ENCODE measurements at regions not wholly inside any gene's neighbourhood (a gene's known extent, or its start where the extent isn't known, plus 50 kb on each side); places are given as distances from the start of the nearest gene placed in this dataset.
A peak's percentile ranks its signal among the peaks of the same experiment; 100 is the strongest.
"Not testable (repeated sequence)": the region's sequence is repeated elsewhere in the genome, so short reads cannot be mapped to it uniquely, and the experiment has no call there.

DNA sequence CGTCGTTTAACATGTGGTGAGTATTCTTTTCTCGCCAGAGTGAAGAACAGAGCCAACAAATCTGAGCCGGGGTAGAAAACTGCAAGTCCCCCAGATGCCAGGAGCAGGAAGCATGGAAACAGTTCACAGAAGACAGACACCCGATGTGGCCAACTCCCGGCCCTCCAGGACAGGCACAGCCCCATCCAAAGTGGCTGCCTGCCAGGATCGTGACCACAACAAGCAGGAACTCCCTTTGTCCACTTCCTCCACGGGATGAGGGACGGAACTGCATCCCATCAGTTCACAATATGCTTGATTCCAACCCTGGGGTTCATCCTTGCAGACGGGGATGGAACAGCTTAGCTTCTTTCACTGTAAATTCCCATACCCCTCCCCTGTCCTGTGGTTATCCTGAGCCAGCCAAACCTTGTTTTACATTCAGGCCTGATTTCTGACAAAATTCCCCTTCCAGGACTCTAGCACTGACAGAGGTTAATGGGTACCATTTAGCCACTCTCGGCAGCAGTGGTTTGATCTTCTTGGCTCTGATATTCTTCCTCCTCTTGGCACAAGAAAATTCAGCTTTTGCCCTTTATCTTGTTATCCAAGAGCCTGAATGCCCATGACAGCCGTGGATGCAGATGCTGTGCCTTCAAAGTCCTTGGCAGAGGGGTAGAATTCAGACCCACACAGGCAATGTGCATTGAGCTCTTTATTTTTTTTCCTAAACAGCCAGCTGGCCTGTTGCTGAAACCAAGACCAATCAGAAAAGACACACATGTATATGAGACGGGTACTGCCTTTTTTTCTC, 105.5 kb upstream of the FAM204A start:
- no peak for ATAC-seq

GRCh38 chr10:118445535-118445934, 103.4 kb upstream of the FAM204A start:
- no peak overlapping the region for H3K27ac Mint-ChIP-seq
- H3K27me3 Mint-ChIP-seq = peaks cover 15 to 29% of the 10 kb centered on the region in 2 donors
- no peaks in the 10 kb centered on the region for H3K9me3 Mint-ChIP-seq
- H3K36me3 Mint-ChIP-seq = no peaks in the 10 kb centered on the region
- DNase-seq (ENCODE audit: low spot score) (no peak), ATAC-seq (no peak)
- no peaks in the 10 kb centered on the region for H3K4me1 Mint-ChIP-seq (ENCODE audit: low read depth in 2 of 2)
- no peak overlapping the region for H3K4me3 Mint-ChIP-seq

More for the DNA sequence above, 105.5 kb upstream of the FAM204A start:
- H3K4me1 Mint-ChIP-seq (ENCODE audit: low read depth in 2 of 2) = no peaks in the 10 kb centered on the region
- peaks cover 3% of the 10 kb centered on the region for H3K9me3 Mint-ChIP-seq
- no peak for DNase-seq (ENCODE audit: low spot score)
- no peak overlapping the region for H3K4me3 Mint-ChIP-seq
- H3K36me3 Mint-ChIP-seq = peaks cover 13% of the 10 kb centered on the region
- peaks cover 23 to 42% of the 10 kb centered on the region in 2 donors for H3K27me3 Mint-ChIP-seq
- H3K27ac Mint-ChIP-seq = no peak overlapping the region

- H3K9me3 Mint-ChIP-seq = no peaks in the 10 kb centered on the region
- H3K36me3 Mint-ChIP-seq = no peaks in the 10 kb centered on the region
- ATAC-seq = no peak
- no peak overlapping the region for H3K27ac Mint-ChIP-seq
- no peak overlapping the region for H3K4me3 Mint-ChIP-seq
- DNase-seq (ENCODE audit: low spot score) = no peak
- peaks cover 17 to 32% of the 10 kb centered on the region in 2 donors for H3K27me3 Mint-ChIP-seq
- H3K4me1 Mint-ChIP-seq (ENCODE audit: low read depth in 2 of 2) = no peaks in the 10 kb centered on the region
Measured at GRCh38 chr10:118444069-118444468, 101.9 kb upstream of the FAM204A start.

- Mint-ChIP-seq H3K9me3 (no peaks in the 10 kb centered on the region), H3K27me3 (peaks cover 29 to 38% of the 10 kb centered on the region in 2 donors), H3K4me1 (ENCODE audit: low read depth in 2 of 2) (no peaks in the 10 kb centered on the region), H3K27ac (no peak overlapping the region), H3K4me3 (no peak overlapping the region), H3K36me3 (no peaks in the 10 kb centered on the region)
- DNase-seq (ENCODE audit: low spot score) = no peak
- ATAC-seq = no peak
Measured at GRCh38 chr10:118442032-118442431, 99.9 kb upstream of the FAM204A start.

DNA sequence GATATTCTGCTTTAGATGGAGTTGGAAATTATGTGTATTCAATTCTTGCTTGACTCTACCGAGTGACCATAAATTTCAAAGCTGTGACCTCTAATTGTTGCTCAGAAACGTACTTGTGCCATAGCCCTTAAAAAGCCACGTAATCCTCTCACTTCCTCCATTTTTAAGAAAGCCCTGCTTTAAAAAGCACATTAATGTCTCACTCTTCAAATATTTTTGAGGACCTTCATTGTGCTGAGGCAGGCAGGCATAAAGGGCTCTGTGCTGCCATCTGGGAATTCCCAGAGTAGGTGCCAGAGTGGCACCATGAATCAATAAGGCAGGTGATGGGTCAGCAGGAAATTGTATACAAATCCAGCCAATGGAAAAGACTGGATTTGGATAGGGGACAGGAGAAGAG, 97.7 kb upstream of the FAM204A start:
- Mint-ChIP-seq H3K4me3 (no peak overlapping the region), H3K27ac (no peak overlapping the region), H3K9me3 (no peaks in the 10 kb centered on the region), H3K27me3 (peaks cover 41 to 60% of the 10 kb centered on the region in 2 donors), H3K36me3 (no peaks in the 10 kb centered on the region), H3K4me1 (ENCODE audit: low read depth in 2 of 2) (no peaks in the 10 kb centered on the region)
- no peak for ATAC-seq
- no peak for DNase-seq (ENCODE audit: low spot score)

GRCh38 chr10:118436742-118437141, 94.6 kb upstream of the FAM204A start:
- no peaks in the 10 kb centered on the region for H3K4me1 Mint-ChIP-seq (ENCODE audit: low read depth in 2 of 2)
- H3K36me3 Mint-ChIP-seq = no peaks in the 10 kb centered on the region
- no peaks in the 10 kb centered on the region for H3K9me3 Mint-ChIP-seq
- no peak overlapping the region for H3K27ac Mint-ChIP-seq
- no peak overlapping the region for H3K4me3 Mint-ChIP-seq
- ATAC-seq (no peak), DNase-seq (ENCODE audit: low spot score) (no peak)
- peaks cover 40 to 67% of the 10 kb centered on the region in 2 donors for H3K27me3 Mint-ChIP-seq

GRCh38 chr10:118430190-118430589, 88.1 kb upstream of the FAM204A start:
- Mint-ChIP-seq H3K9me3 (no peaks in the 10 kb centered on the region), H3K27me3 (peaks cover 19 to 53% of the 10 kb centered on the region in 2 donors), H3K27ac (no peak overlapping the region), H3K4me3 (no peak overlapping the region), H3K36me3 (no peaks in the 10 kb centered on the region), H3K4me1 (ENCODE audit: low read depth in 2 of 2) (no peaks in the 10 kb centered on the region)
- ATAC-seq = no peak
- DNase-seq (ENCODE audit: low spot score) = no peak

DNA sequence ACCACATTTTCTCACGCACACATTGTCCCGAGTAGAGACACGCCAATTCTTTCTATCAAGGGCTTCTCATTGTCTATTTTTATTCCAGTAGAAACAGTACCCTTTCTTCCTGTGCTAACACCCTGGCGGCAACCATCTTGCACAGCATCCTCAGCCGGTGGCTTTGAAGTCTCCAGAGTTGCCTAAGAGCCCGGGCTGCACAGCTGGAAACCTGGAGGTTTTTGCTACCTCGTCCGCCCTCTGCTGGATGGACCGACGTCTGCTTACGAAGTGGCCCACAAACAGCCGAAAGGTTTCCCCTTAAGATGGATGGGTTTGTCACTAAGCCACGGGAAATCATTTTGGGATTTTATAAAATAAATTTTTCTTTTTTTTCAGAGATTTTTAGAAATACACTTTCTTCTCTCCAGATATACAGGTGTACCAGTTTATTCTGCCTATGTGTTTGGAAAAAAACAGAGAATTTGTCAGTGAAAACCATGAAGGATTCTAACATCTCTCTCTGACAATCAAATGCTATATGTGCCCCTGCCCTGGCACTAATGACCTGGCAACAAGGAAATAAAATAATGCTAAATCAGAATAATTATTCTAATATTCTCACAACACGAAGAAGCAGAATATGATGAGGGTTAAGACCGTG, 81.8 kb upstream of the FAM204A start:
- ATAC-seq = peak; percentile 76 to 77
- H3K4me3 Mint-ChIP-seq = no peak overlapping the region
- H3K27ac Mint-ChIP-seq = no peak overlapping the region
- H3K9me3 Mint-ChIP-seq = no peaks in the 10 kb centered on the region
- peaks cover 21 to 44% of the 10 kb centered on the region in 2 donors for H3K27me3 Mint-ChIP-seq
- H3K36me3 Mint-ChIP-seq = no peaks in the 10 kb centered on the region
- H3K4me1 Mint-ChIP-seq (ENCODE audit: low read depth in 2 of 2) = no peaks in the 10 kb centered on the region
- DNase-seq (ENCODE audit: low spot score) = peak; percentile 66

DNA sequence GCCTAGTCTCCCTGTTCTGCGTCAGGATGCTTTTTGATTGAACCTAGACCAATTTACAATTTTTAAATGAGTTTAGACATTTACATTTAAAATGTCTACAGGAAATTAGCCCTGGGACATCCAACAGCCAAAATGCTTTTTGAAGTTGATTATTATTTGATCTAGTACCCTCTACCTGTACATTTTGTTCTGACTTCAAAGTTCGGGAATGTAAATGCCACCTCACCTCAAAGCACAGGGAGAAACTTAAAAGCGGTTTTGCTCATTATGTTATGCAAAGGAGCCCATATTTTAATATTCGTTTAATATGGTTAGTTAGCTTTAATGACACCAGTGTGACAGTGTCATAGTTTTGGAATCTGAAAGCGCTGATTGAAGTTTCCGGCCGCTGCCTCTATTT, 80.1 kb upstream of the FAM204A start:
- no peaks in the 10 kb centered on the region for H3K36me3 Mint-ChIP-seq
- DNase-seq (ENCODE audit: low spot score) = no peak
- H3K27me3 Mint-ChIP-seq = peaks cover 31 to 39% of the 10 kb centered on the region in 2 donors
- ATAC-seq = no peak
- no peak overlapping the region for H3K4me3 Mint-ChIP-seq
- H3K9me3 Mint-ChIP-seq = no peaks in the 10 kb centered on the region
- no peak overlapping the region for H3K27ac Mint-ChIP-seq
- H3K4me1 Mint-ChIP-seq (ENCODE audit: low read depth in 2 of 2) = no peaks in the 10 kb centered on the region

DNA sequence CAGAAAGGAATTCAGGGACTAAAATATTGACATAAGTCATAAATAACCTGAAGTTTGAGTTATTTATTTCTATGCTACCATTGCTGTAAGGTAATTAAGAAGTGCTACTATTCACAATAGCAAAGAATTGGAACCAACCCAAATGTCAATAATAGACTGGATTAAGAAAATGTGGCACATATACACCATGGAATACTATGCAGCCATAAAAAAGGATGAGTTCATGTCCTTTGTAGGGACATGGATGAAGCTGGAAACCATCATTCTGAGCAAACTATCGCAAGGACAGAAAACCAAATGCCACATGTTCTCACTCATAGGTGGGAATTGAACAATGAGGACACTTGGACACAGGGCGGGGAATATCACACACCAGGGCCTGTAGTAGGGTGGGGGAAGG, 77.9 kb upstream of the FAM204A start:
- not testable (repeated sequence) for H3K36me3 Mint-ChIP-seq; H3K9me3 Mint-ChIP-seq; H3K4me3 Mint-ChIP-seq; H3K27ac Mint-ChIP-seq; DNase-seq (ENCODE audit: low spot score); H3K4me1 Mint-ChIP-seq (ENCODE audit: low read depth in 2 of 2); ATAC-seq
- H3K27me3 Mint-ChIP-seq = peaks cover 28 to 32% of the 10 kb centered on the region in 2 donors

GRCh38 chr10:118412932-118413331, 70.8 kb upstream of the FAM204A start:
- Mint-ChIP-seq H3K27me3 (peaks cover 44 to 53% of the 10 kb centered on the region in 2 donors), H3K27ac (no peak overlapping the region), H3K4me1 (ENCODE audit: low read depth in 2 of 2) (no peaks in the 10 kb centered on the region), H3K4me3 (no peak overlapping the region), H3K9me3 (no peaks in the 10 kb centered on the region), H3K36me3 (no peaks in the 10 kb centered on the region)
- no peak for DNase-seq (ENCODE audit: low spot score)
- ATAC-seq = no peak

GRCh38 chr10:118412132-118412760, 70.1 kb upstream of the FAM204A start:
- no peak overlapping the region for H3K4me3 Mint-ChIP-seq
- ATAC-seq = no peak
- no peak overlapping the region for H3K27ac Mint-ChIP-seq
- H3K36me3 Mint-ChIP-seq = no peaks in the 10 kb centered on the region
- H3K4me1 Mint-ChIP-seq (ENCODE audit: low read depth in 2 of 2) = no peaks in the 10 kb centered on the region
- DNase-seq (ENCODE audit: low spot score) = no peak
- H3K9me3 Mint-ChIP-seq = no peaks in the 10 kb centered on the region
- H3K27me3 Mint-ChIP-seq = peaks cover 42 to 51% of the 10 kb centered on the region in 2 donors

GRCh38 chr10:118409295-118409694, 67.2 kb upstream of the FAM204A start:
- H3K27me3 Mint-ChIP-seq = peaks cover 40 to 50% of the 10 kb centered on the region in 2 donors
- ATAC-seq (no peak), DNase-seq (ENCODE audit: low spot score) (no peak)
- no peaks in the 10 kb centered on the region for H3K4me1 Mint-ChIP-seq (ENCODE audit: low read depth in 2 of 2)
- no peaks in the 10 kb centered on the region for H3K36me3 Mint-ChIP-seq
- no peak overlapping the region for H3K4me3 Mint-ChIP-seq
- no peaks in the 10 kb centered on the region for H3K9me3 Mint-ChIP-seq
- no peak overlapping the region for H3K27ac Mint-ChIP-seq

DNA sequence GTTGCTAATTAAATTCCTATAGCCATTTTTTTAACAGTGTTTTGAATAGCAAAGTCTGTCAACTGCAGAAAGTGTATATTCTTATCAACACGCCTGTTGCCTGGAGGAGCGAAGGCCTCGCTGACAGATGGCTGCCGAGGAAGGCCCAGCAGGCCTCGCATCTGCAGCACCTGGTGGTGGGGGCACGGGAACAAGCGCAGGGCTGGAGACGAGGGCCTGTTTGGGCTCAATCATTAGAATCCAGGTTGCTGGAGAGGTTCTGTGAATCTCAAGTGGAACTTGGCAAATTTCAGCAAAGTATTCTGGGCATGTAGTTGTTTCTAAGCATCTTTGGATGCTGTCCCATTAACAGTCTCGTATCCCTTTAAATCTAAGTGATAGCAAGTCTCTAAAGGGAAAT, 66.1 kb upstream of the FAM204A start:
- Mint-ChIP-seq H3K4me1 (ENCODE audit: low read depth in 2 of 2) (no peaks in the 10 kb centered on the region), H3K9me3 (no peaks in the 10 kb centered on the region), H3K27ac (no peak overlapping the region), H3K36me3 (no peaks in the 10 kb centered on the region), H3K4me3 (no peak overlapping the region), H3K27me3 (peaks cover 42 to 54% of the 10 kb centered on the region in 2 donors)
- no peak for ATAC-seq
- DNase-seq (ENCODE audit: low spot score) = no peak

Measured in natural killer cell treated with Interleukin-12 subunit alpha and Interleukin-12 subunit beta and Interleukin-15 and Interleukin-18, amount 100 ng/mL, for 72 hours (primary cell).